SK-N-SH (cell line): ENCODE measurements at regions not wholly inside any gene's neighbourhood (a gene's known extent, or its start where the extent isn't known, plus 50 kb on each side); places are given as distances from the start of the nearest gene placed in this dataset.
"Not testable (repeated sequence)": the region's sequence is repeated elsewhere in the genome, so short reads cannot be mapped to it uniquely, and the experiment has no call there.

Source experiments
- CTCF ChIA-PET: fragments of 300-600, 350-600 bp; formaldehyde crosslinking; extraction: SDS; loops from one replicate; lab custom pipeline; 2021; lab: Yijun Ruan, JAX
- POLR2A ChIA-PET: fragments of 350-600 bp; sonication (Branson Sonifier 250); formaldehyde crosslinking; extraction: SDS; loops from one replicate; lab custom pipeline; 2020; ENCODE audit warnings: antibody characterized with exemption, inconsistent platforms; lab: Yijun Ruan, JAX
- DNase-seq: peaks from one replicate; pipeline ENCODE4 v3.0.0; 2012
- H2AFZ ChIP-seq: fragments of 200-600 bp; sonication (generic); 2 replicates; pipeline ENCODE4 v1.8.1; 2016; ENCODE audit warnings: antibody characterized with exemption, mild to moderate bottlenecking, low read depth
- H3F3A ChIP-seq: fragments of 200-600 bp; sonication (generic); replicated peaks from 2 replicates; pipeline ENCODE3; 2016; ENCODE audit warnings: antibody characterized with exemption, mild to moderate bottlenecking; ENCODE audit not compliant: insufficient read depth
- H3K27ac ChIP-seq, 2 experiments: fragments of 200-500 bp in 1 of 2; fragments of 200-600 bp in 1 of 2; sonication (Bioruptor generic) in 1 of 2; sonication (generic), shearing (Covaris generic) in 1 of 2; 2 replicates each; pipeline versions ENCODE4 v1.5.1 to v1.6.1; 2014 to 2016; ENCODE audit warnings: low read depth in 2 of 2, inconsistent platforms in 1 of 2, low read length in 1 of 2, mild to moderate bottlenecking in 1 of 2, mixed read lengths in 1 of 2
- H3K27me3 ChIP-seq: fragments of 200-600 bp; sonication (generic), shearing (Covaris generic); 2 replicates; pipeline ENCODE4 v1.6.1; 2016; ENCODE audit warnings: mixed run types; ENCODE audit not compliant: insufficient read depth
- H3K36me3 ChIP-seq, 2 experiments: fragments of 200-500 bp in 1 of 2; fragments of 200-600 bp in 1 of 2; sonication (Bioruptor generic) in 1 of 2; sonication (generic) in 1 of 2; replicated peaks in 1 of 2; 2 replicates each; pipeline versions ENCODE3 to v1.5.1; 2014 to 2016; ENCODE audit warnings: low read length in 1 of 2, mild to moderate bottlenecking in 1 of 2; ENCODE audit not compliant: insufficient read depth in 2 of 2, control insufficient read depth in 1 of 2
- H3K4me1 ChIP-seq, 2 experiments: fragments of 200-500 bp in 1 of 2; fragments of 200-600 bp in 1 of 2; sonication (Bioruptor generic) in 1 of 2; sonication (generic), shearing (Covaris generic) in 1 of 2; 2 replicates each; pipeline versions ENCODE4 v1.5.1 to v1.6.1; 2014 to 2016; ENCODE audit warnings: low read depth in 1 of 2, low read length in 1 of 2, mixed run types in 1 of 2; ENCODE audit not compliant: insufficient read depth in 2 of 2, control insufficient read depth in 1 of 2
- H3K4me2 ChIP-seq: fragments of 200-600 bp; sonication (generic), shearing (Covaris generic); 2 replicates; pipeline ENCODE4 v1.6.1; 2017; ENCODE audit warnings: mixed run types
- H3K4me3 ChIP-seq, 2 experiments: fragments of 200-500 bp in 1 of 2; fragments of 200-600 bp in 1 of 2; sonication (Bioruptor generic) in 1 of 2; sonication (generic), shearing (Covaris generic) in 1 of 2; 2 replicates each; pipeline versions ENCODE4 v1.5.1 to v1.8.1; 2014 to 2016; ENCODE audit warnings: low read depth in 2 of 2, inconsistent platforms in 1 of 2, low read length in 1 of 2, mild to moderate bottlenecking in 1 of 2, mixed read lengths in 1 of 2, moderate library complexity in 1 of 2
- H3K79me2 ChIP-seq: fragments of 200-600 bp; sonication (generic); 2 replicates; pipeline ENCODE4 v1.8.1; 2017; ENCODE audit warnings: mild to moderate bottlenecking; ENCODE audit not compliant: insufficient read depth
- H3K9ac ChIP-seq: fragments of 200-600 bp; sonication (generic); 2 replicates; pipeline ENCODE4 v1.6.1; 2017; ENCODE audit warnings: mixed run types
- H3K9me2 ChIP-seq: fragments of 200-600 bp; sonication (generic); 2 replicates; pipeline ENCODE4 v1.6.1; 2017; ENCODE audit warnings: mixed run types
- H3K9me3 ChIP-seq: fragments of 200-600 bp; sonication (generic); 2 replicates; pipeline ENCODE4 v1.6.1; 2017; ENCODE audit warnings: mixed run types, mild to moderate bottlenecking, moderate library complexity
- H4K20me1 ChIP-seq: fragments of 200-600 bp; sonication (generic); 2 replicates; pipeline ENCODE4 v1.6.1; 2017; ENCODE audit warnings: mild to moderate bottlenecking, mixed run types; ENCODE audit not compliant: insufficient read depth
- JUND ChIP-seq: IDR thresholded peaks from 2 replicates; pipeline ENCODE4 v1.4.0; 2012
- PBX3 ChIP-seq: IDR thresholded peaks from 2 replicates; pipeline ENCODE4; 2012
- POLR2AphosphoS5 ChIP-seq: IDR thresholded peaks from 2 replicates; pipeline ENCODE4 v1.6.1; 2012; ENCODE audit warnings: low read depth, low read length
- REST ChIP-seq: IDR thresholded peaks from 2 replicates; pipeline ENCODE4 v1.6.1; 2012; ENCODE audit warnings: mild to moderate bottlenecking, low read depth, low read length, moderate library complexity
- RFX5 ChIP-seq: IDR thresholded peaks from 2 replicates; pipeline ENCODE4 v1.6.1; 2012; ENCODE audit warnings: mild to moderate bottlenecking, improper control_type of control experiment, low read length
- RXRA ChIP-seq: IDR thresholded peaks from 2 replicates; pipeline ENCODE4 v1.4.0; 2012; ENCODE audit warnings: low read depth, mild to moderate bottlenecking, borderline replicate concordance
- SMC3 ChIP-seq: IDR thresholded peaks from 2 replicates; pipeline ENCODE4 v1.6.1; 2012; ENCODE audit warnings: low read depth, low read length, improper control_type of control experiment
- TAF1 ChIP-seq: IDR thresholded peaks from 2 replicates; pipeline ENCODE4 v1.6.1; 2012; ENCODE audit warnings: low read depth, mild to moderate bottlenecking, low read length, moderate library complexity, borderline replicate concordance
- TCF12 ChIP-seq: IDR thresholded peaks from 2 replicates; pipeline ENCODE4 v1.4.0; 2012
- TEAD4 ChIP-seq: IDR thresholded peaks from 2 replicates; pipeline ENCODE4 v1.4.0; 2012; ENCODE audit warnings: mild to moderate bottlenecking, borderline replicate concordance; ENCODE audit not compliant: insufficient read depth
- USF1 ChIP-seq: IDR thresholded peaks from 2 replicates; pipeline ENCODE4 v1.4.0; 2012; ENCODE audit warnings: low read depth, borderline replicate concordance
- USF2 ChIP-seq: fragments of 150-350 bp; IDR thresholded peaks from 2 replicates; pipeline ENCODE4 v1.6.1; 2017; ENCODE audit warnings: antibody characterized with exemption, low read length, low read depth, borderline replicate concordance
- WGBS: methylation state at CpG from one replicate; pipeline ENCODE4 v1.1.6; 2017; ENCODE audit warnings: low lambda C conversion rate; 5-methylcytosine and 5-hydroxymethylcytosine counted together

- TF ChIP-seq REST (no peak), POLR2AphosphoS5 (no peak), TEAD4 (no peak), RFX5 (no peak), TAF1 (no peak), USF1 (no peak), JUND (no peak), USF2 (no peak), PBX3 (no peak), SMC3 (no peak), RXRA (no peak)
These were observed 1147.2 kb upstream of the ADGRL4 start (continued) for GRCh38 chr1:80153762-80154161.

- no peak overlapping the region for H3K4me3 ChIP-seq
- DNase-seq: no peak
- H4K20me1 ChIP-seq: no peaks in the 10 kb centered on the region
- POLR2A ChIA-PET: no interaction called here
- H3K27me3 ChIP-seq: no peaks in the 10 kb centered on the region
- H3K9ac ChIP-seq: no peak overlapping the region
- WGBS: 57% methylated on average over 1 of the region's 1 CpG
- no peaks in the 10 kb centered on the region for H3F3A ChIP-seq
- no peaks in the 10 kb centered on the region for H3K36me3 ChIP-seq
- TF ChIP-seq USF2 (no peak), TCF12 (no peak), PBX3 (no peak)
- H3K4me1 ChIP-seq: no peaks in the 10 kb centered on the region
- H3K27ac ChIP-seq: no peak overlapping the region
- no peaks in the 10 kb centered on the region for H3K9me2 ChIP-seq
- H2AFZ ChIP-seq: no peak overlapping the region
- H3K9me3 ChIP-seq: 0 out of 2 replicates have a peak, but pooled peaks cover 7% of the 10 kb centered on the region
- no peaks in the 10 kb centered on the region for H3K79me2 ChIP-seq
- no peak overlapping the region for H3K4me2 ChIP-seq
- CTCF ChIA-PET: no interaction called here
These were observed 1136.8 kb upstream of the ADGRL4 start for GRCh38 chr1:80143361-80143760.

- H3K9me2 ChIP-seq, H3K4me1 ChIP-seq, POLR2A ChIA-PET, H3K27ac ChIP-seq, H2AFZ ChIP-seq, DNase-seq, H4K20me1 ChIP-seq, H3K9ac ChIP-seq, H3K79me2 ChIP-seq, H3K36me3 ChIP-seq, H3K4me2 ChIP-seq, H3K27me3 ChIP-seq, H3K4me3 ChIP-seq, H3F3A ChIP-seq, H3K9me3 ChIP-seq, CTCF ChIA-PET: not testable (repeated sequence)
- WGBS: 77% methylated on average over 15 of the region's 27 CpGs
These were observed 1131.5 kb upstream of the ADGRL4 start for GRCh38 chr1:80137946-80138602.
